Mucosa of rectum (tissue), 2 donors: ENCODE measurements at regions not wholly inside any gene's neighbourhood (a gene's known extent, or its start where the extent isn't known, plus 50 kb on each side); places are given as distances from the start of the nearest gene placed in this dataset.
A peak's percentile ranks its signal among the peaks of the same experiment; 100 is the strongest.
"Not testable (repeated sequence)": the region's sequence is repeated elsewhere in the genome, so short reads cannot be mapped to it uniquely, and the experiment has no call there.

ENCODE experiments used
- H3K27ac ChIP-seq, 2 donors: one replicate each; pipeline ENCODE4 v1.7.0; 2013; ENCODE audit warnings: inconsistent platforms in 2 of 2, low read depth in 2 of 2, low read length in 2 of 2
- H3K27me3 ChIP-seq, 2 donors: one replicate each; pipeline ENCODE4 v1.7.0; 2013; ENCODE audit warnings: low read length in 2 of 2; ENCODE audit not compliant: control insufficient read depth in 2 of 2, insufficient read depth in 2 of 2
- H3K36me3 ChIP-seq, 2 donors: one replicate each; pipeline ENCODE4 v1.7.0; 2013; ENCODE audit warnings: low read length in 2 of 2; ENCODE audit not compliant: control insufficient read depth in 2 of 2, insufficient read depth in 2 of 2
- H3K4me1 ChIP-seq, 2 donors: one replicate each; pipeline ENCODE4 v1.7.0; 2013; ENCODE audit warnings: low read length in 2 of 2, mild to moderate bottlenecking in 1 of 2; ENCODE audit not compliant: control insufficient read depth in 2 of 2, insufficient read depth in 2 of 2
- H3K4me3 ChIP-seq, 2 donors: one replicate each; pipeline ENCODE4 v1.7.0; 2013; ENCODE audit warnings: low read length in 2 of 2
- H3K9ac ChIP-seq, 2 donors: one replicate each; pipeline ENCODE4 v1.7.0; 2013; ENCODE audit warnings: low read length in 2 of 2, low read depth in 1 of 2, mild to moderate bottlenecking in 1 of 2
- H3K9me3 ChIP-seq, 2 donors: one replicate each; pipeline ENCODE4 v1.7.0; 2013; ENCODE audit warnings: low read length in 2 of 2; ENCODE audit not compliant: control insufficient read depth in 2 of 2
- donor health status: healthy.
- donor health status: Normal muscosa, but diverticular disease.

GRCh38 chr1:48070396-48070750, 73.2 kb upstream of the TRABD2B start:
- Histone ChIP-seq H3K27ac (peak overlapping the region in 1 of 2 donors; percentile 10), H3K4me3 (no peak overlapping the region), H3K27me3 (no peaks in the 10 kb centered on the region), H3K4me1 (peaks cover 4 to 6% of the 10 kb centered on the region in 2 donors), H3K36me3 (no peaks in the 10 kb centered on the region), H3K9ac (no peak overlapping the region), H3K9me3 (no peaks in the 10 kb centered on the region)

GRCh38 chr1:48069662-48070395, 72.6 kb upstream of the TRABD2B start:
- Histone ChIP-seq H3K27ac (peak overlapping the region in 1 of 2 donors; percentile 10), H3K4me3 (no peak overlapping the region), H3K9ac (no peak overlapping the region), H3K36me3 (no peaks in the 10 kb centered on the region), H3K4me1 (peaks cover 4 to 5% of the 10 kb centered on the region in 2 donors), H3K9me3 (no peaks in the 10 kb centered on the region), H3K27me3 (no peaks in the 10 kb centered on the region)

- no peak overlapping the region for H3K27ac ChIP-seq
- peaks cover 4 to 5% of the 10 kb centered on the region in 2 donors for H3K4me1 ChIP-seq
- H3K36me3 ChIP-seq = no peaks in the 10 kb centered on the region
- no peaks in the 10 kb centered on the region for H3K9me3 ChIP-seq
- H3K27me3 ChIP-seq = no peaks in the 10 kb centered on the region
- H3K9ac ChIP-seq = no peak overlapping the region
- no peak overlapping the region for H3K4me3 ChIP-seq
Observed at GRCh38 chr1:48068206-48068605, 71.0 kb upstream of the TRABD2B start.

GRCh38 chr1:48066936-48067335, 69.8 kb upstream of the TRABD2B start:
- Histone ChIP-seq H3K27me3 (no peaks in the 10 kb centered on the region), H3K4me3 (no peak overlapping the region), H3K4me1 (peaks cover 5 to 7% of the 10 kb centered on the region in 2 donors), H3K27ac (no peak overlapping the region), H3K36me3 (no peaks in the 10 kb centered on the region), H3K9ac (no peak overlapping the region), H3K9me3 (no peaks in the 10 kb centered on the region)

- H3K4me1 ChIP-seq, H3K27me3 ChIP-seq, H3K27ac ChIP-seq, H3K4me3 ChIP-seq, H3K9me3 ChIP-seq, H3K9ac ChIP-seq, H3K36me3 ChIP-seq: not testable (repeated sequence)
Observed at GRCh38 chr1:48064693-48065092, 67.5 kb upstream of the TRABD2B start.

GRCh38 chr1:48062353-48062752, 65.2 kb upstream of the TRABD2B start:
- H3K27ac ChIP-seq = no peak overlapping the region
- H3K9ac ChIP-seq = no peak overlapping the region
- no peaks in the 10 kb centered on the region for H3K27me3 ChIP-seq
- H3K4me3 ChIP-seq = no peak overlapping the region
- peaks cover 0 to 10% of the 10 kb centered on the region in 2 donors for H3K4me1 ChIP-seq
- no peaks in the 10 kb centered on the region for H3K36me3 ChIP-seq
- no peaks in the 10 kb centered on the region for H3K9me3 ChIP-seq

- Histone ChIP-seq H3K36me3 (no peaks in the 10 kb centered on the region), H3K4me1 (peaks cover 0 to 6% of the 10 kb centered on the region in 2 donors), H3K9me3 (no peaks in the 10 kb centered on the region), H3K27ac (no peak overlapping the region), H3K27me3 (no peaks in the 10 kb centered on the region), H3K4me3 (no peak overlapping the region), H3K9ac (no peak overlapping the region)
Observed at GRCh38 chr1:48061162-48062136, 64.3 kb upstream of the TRABD2B start.

- H3K27ac ChIP-seq = no peak overlapping the region
- H3K36me3 ChIP-seq = no peaks in the 10 kb centered on the region
- no peak overlapping the region for H3K9ac ChIP-seq
- no peak overlapping the region for H3K4me3 ChIP-seq
- peaks cover 0 to 6% of the 10 kb centered on the region in 2 donors for H3K4me1 ChIP-seq
- H3K27me3 ChIP-seq = no peaks in the 10 kb centered on the region
- H3K9me3 ChIP-seq = no peaks in the 10 kb centered on the region
Observed at GRCh38 chr1:48059289-48059688, 62.1 kb upstream of the TRABD2B start.

GRCh38 chr1:48058135-48059025, 61.2 kb upstream of the TRABD2B start:
- peaks cover 0 to 6% of the 10 kb centered on the region in 2 donors for H3K4me1 ChIP-seq
- H3K4me3 ChIP-seq = no peak overlapping the region
- H3K9ac ChIP-seq = no peak overlapping the region
- no peaks in the 10 kb centered on the region for H3K9me3 ChIP-seq
- H3K27me3 ChIP-seq = no peaks in the 10 kb centered on the region
- H3K27ac ChIP-seq = no peak overlapping the region
- H3K36me3 ChIP-seq = no peaks in the 10 kb centered on the region
